Upper lobe of left lung (tissue), 4 donors: ENCODE measurements at regions not wholly inside any gene's neighbourhood (a gene's known extent, or its start where the extent isn't known, plus 50 kb on each side); places are given as distances from the start of the nearest gene placed in this dataset.
"Not testable (repeated sequence)": the region's sequence is repeated elsewhere in the genome, so short reads cannot be mapped to it uniquely, and the experiment has no call there.

Experiments
- CTCF ChIP-seq, 6 experiments: fragments of 450-650 bp in 4 of 6; fragments of 200-600 bp in 2 of 6; sonication (generic) in 2 of 6; IDR thresholded peaks; one replicate each; pipeline ENCODE4 v1.5.1; 2016 to 2019; ENCODE audit warnings: antibody characterized with exemption in 6 of 6
- EP300 ChIP-seq, 4 donors: sonication (generic); formaldehyde crosslinking; IDR thresholded peaks; one replicate each; pipeline ENCODE4 v1.5.1; 2017; ENCODE audit warnings: antibody characterized with exemption in 4 of 4, control low read depth in 2 of 4
- POLR2A ChIP-seq, 4 donors: fragments of 450-650 bp; IDR thresholded peaks; one replicate each; pipeline ENCODE4 v1.5.1; 2016 to 2017; ENCODE audit warnings: antibody characterized with exemption in 4 of 4, mild to moderate bottlenecking in 2 of 4
- POLR2AphosphoS5 ChIP-seq, 2 donors: sonication (generic); formaldehyde crosslinking; IDR thresholded peaks; one replicate each; pipeline ENCODE4 v1.5.1; 2017; ENCODE audit warnings: antibody characterized with exemption in 2 of 2

DNA sequence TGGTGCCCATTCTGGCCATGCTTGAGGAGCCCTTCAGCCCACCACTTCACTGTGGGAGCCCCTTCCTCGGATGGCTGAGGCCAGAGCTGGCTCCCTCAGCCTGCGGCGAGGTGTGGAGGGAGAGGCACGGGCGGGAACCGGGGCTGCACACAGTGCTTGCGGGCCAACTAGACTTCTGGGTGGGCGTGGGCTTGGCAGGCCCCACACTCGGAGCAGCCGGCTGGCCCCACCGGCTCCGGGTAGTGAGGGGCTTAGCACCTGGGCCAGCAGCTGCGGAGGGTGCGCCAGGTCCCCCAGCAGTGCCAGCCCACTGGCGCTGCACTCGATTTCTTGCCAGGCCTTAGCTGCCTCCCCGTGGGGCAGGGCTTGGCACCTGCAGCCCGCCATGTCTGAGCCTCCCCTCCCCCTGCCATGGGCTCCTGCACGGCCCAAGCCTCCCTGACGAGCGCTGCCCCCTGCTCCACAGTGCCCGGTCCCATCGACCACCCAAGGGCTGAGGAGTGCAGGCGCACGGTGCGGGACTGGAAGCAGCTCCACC is 554.2 kb downstream of the GABRG2 start:
- TF ChIP-seq CTCF, POLR2A, EP300, POLR2AphosphoS5 (IDR thresholded peaks at IDR 0.05): not testable (repeated sequence)
